CD4-positive, CD25-positive, alpha-beta regulatory T cell (primary cell): ENCODE measurements at regions not wholly inside any gene's neighbourhood (a gene's known extent, or its start where the extent isn't known, plus 50 kb on each side); places are given as distances from the start of the nearest gene placed in this dataset.

Experiments
- ATAC-seq, 2 donors: fragments of 150-1000 bp; cut with Tn5 transposase; one replicate each; pipeline ENCODE4 v1.10.0; 2021; ENCODE audit warnings: low read depth in 2 of 2, moderate number of reproducible peaks in 2 of 2, moderate library complexity in 1 of 2
- DNase-seq, 3 donors: peaks; one replicate each; pipeline versions ENCODE4 v3.0.0 to v3.0.0-alpha.2; 2012 to 2022; ENCODE audit warnings: mixed read lengths in 1 of 3
- H3K27ac ChIP-seq: one replicate; pipeline ENCODE4 v1.7.0; 2013; ENCODE audit warnings: mild to moderate bottlenecking, low read length; ENCODE audit not compliant: insufficient read depth, poor library complexity, severe bottlenecking
- H3K27me3 ChIP-seq: one replicate; pipeline ENCODE4 v1.7.0; 2013; ENCODE audit warnings: low read length; ENCODE audit not compliant: control insufficient read depth, insufficient read depth
- H3K36me3 ChIP-seq: one replicate; pipeline ENCODE4 v1.7.0; 2013; ENCODE audit warnings: mild to moderate bottlenecking, low read length, moderate library complexity; ENCODE audit not compliant: control insufficient read depth, insufficient read depth
- H3K4me1 ChIP-seq: 2 replicates; pipeline ENCODE4 v1.7.0; 2013; ENCODE audit warnings: mild to moderate bottlenecking, low read length; ENCODE audit not compliant: insufficient read depth, control insufficient read depth, poor library complexity, severe bottlenecking
- H3K4me3 ChIP-seq: one replicate; pipeline ENCODE4 v1.7.0; 2013; ENCODE audit warnings: low read depth, mild to moderate bottlenecking, low read length, moderate library complexity
- H3K9me3 ChIP-seq, 2 experiments: 1 replicate in 1 of 2; 2 replicates in 1 of 2; pipeline ENCODE4 v1.7.0; 2013; ENCODE audit warnings: low read length in 2 of 2, mild to moderate bottlenecking in 1 of 2, moderate library complexity in 1 of 2; ENCODE audit not compliant: control insufficient read depth in 2 of 2
- H3K27ac Mint-ChIP-seq, 3 donors: one replicate each; pipeline ENCODE4 v1.8.0; 2020 to 2022; ENCODE audit warnings: mild to moderate bottlenecking in 3 of 3, mixed read lengths in 3 of 3, moderate library complexity in 2 of 3
- H3K27me3 Mint-ChIP-seq: one replicate; pipeline ENCODE4 v1.8.0; 2022; ENCODE audit warnings: mild to moderate bottlenecking, mixed read lengths
- H3K36me3 Mint-ChIP-seq: one replicate; pipeline ENCODE4 v1.8.0; 2020; ENCODE audit warnings: mixed read lengths
- H3K4me1 Mint-ChIP-seq, 4 donors: one replicate each; pipeline ENCODE4 v1.8.0; 2020 to 2022; ENCODE audit warnings: mixed read lengths in 4 of 4, mild to moderate bottlenecking in 1 of 4
- H3K4me3 Mint-ChIP-seq, 4 donors: one replicate each; pipeline ENCODE4 v1.8.0; 2020 to 2022; ENCODE audit warnings: mild to moderate bottlenecking in 4 of 4, mixed read lengths in 4 of 4, moderate library complexity in 3 of 4
- H3K9me3 Mint-ChIP-seq, 7 donors: one replicate each; pipeline ENCODE4 v1.8.0; 2020 to 2022; ENCODE audit warnings: mixed read lengths in 7 of 7, mild to moderate bottlenecking in 3 of 7, moderate library complexity in 2 of 7

DNA sequence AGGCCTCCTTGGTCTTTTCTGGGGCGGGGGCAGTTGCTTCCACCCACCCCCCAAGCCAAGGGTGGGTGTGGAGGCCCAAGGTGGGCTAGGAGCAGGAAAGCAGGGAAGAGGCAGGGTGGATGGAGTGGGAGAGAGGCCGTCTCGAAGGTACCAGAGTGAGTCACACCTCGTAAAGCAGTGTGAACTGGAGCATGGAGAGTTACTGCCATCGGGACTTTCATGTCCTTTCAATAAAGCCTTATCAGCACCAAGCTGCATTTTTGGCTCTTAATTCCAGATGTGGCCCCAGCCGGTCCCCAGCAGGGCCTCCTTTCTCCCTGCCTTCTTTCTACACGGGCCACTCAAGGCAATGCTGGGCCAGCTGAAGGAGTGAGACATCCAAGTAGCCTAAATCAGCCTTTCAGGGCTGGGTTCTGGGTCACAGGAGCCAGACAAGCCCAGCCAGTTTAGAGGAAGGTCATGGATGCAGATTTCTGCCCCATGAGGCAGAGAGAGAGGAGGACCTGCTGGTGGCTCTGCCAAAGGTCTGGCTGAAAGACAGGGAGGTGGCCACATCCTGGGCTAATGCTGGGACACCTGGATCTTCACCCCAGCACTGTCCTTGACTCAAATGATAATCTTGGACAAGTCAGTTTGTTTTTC, 59.0 kb upstream of the CD82 start:
- H3K27ac ChIP-seq = no peak overlapping the region
- peaks cover 2% of the 10 kb centered on the region for H3K27me3 ChIP-seq
- Mint-ChIP-seq H3K27me3 (no peaks in the 10 kb centered on the region), H3K4me1 (no peaks in the 10 kb centered on the region), H3K4me3 (no peak overlapping the region), H3K36me3 (no peaks in the 10 kb centered on the region), H3K27ac (no peak overlapping the region), H3K9me3 (peaks cover 0 to 5% (median 4%) of the 10 kb centered on the region in 7 donors)
- DNase-seq (no peak), ATAC-seq (no peak)
- H3K36me3 ChIP-seq = no peaks in the 10 kb centered on the region
- peaks cover 0 to 3% of the 10 kb centered on the region in 2 experiments for H3K9me3 ChIP-seq
- H3K4me1 ChIP-seq = no peaks in the 10 kb centered on the region
- no peak overlapping the region for H3K4me3 ChIP-seq

GRCh38 chr11:44507491-44507890, 58.0 kb upstream of the CD82 start:
- Histone ChIP-seq H3K4me3 (no peak overlapping the region), H3K9me3 (peaks cover 0 to 3% of the 10 kb centered on the region in 2 experiments), H3K36me3 (no peaks in the 10 kb centered on the region), H3K27me3 (peaks cover 2% of the 10 kb centered on the region), H3K27ac (no peak overlapping the region), H3K4me1 (no peaks in the 10 kb centered on the region)
- H3K27me3 Mint-ChIP-seq = no peaks in the 10 kb centered on the region
- no peaks in the 10 kb centered on the region for H3K36me3 Mint-ChIP-seq
- H3K9me3 Mint-ChIP-seq = peaks cover 0 to 5% (median 4%) of the 10 kb centered on the region in 7 donors
- DNase-seq (no peak), ATAC-seq (no peak)
- H3K4me1 Mint-ChIP-seq = no peaks in the 10 kb centered on the region
- H3K4me3 Mint-ChIP-seq = no peak overlapping the region
- H3K27ac Mint-ChIP-seq = no peak overlapping the region

DNA sequence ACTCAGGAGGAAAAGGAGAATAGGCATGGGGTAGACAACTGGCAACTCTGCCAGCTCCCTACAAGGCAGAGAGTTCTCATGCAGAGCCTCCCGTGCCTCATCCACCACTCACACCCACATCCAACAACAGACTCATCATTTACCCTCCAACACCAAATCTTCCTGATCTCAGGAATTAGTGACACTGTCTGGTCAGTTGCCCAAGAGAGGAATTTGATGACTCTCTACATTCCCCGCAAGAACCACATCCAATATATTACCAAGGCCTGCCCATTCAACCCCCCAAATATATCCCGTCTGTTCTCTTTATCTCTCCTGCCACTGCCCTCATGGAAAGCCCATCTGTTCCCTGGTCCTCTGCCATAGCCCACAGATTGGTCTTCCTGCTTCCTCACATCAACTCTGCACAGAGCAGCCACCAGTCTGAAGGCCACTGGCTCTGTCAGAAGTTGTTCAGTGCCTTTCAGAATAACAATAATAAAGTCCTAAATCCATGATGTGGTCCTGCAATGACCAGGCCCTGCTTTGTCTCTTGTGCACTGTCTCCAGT, 57.5 kb upstream of the CD82 start:
- no peak for DNase-seq
- Histone ChIP-seq H3K9me3 (peaks cover 0 to 3% of the 10 kb centered on the region in 2 experiments), H3K27me3 (peaks cover under 1% of the 10 kb centered on the region), H3K27ac (no peak overlapping the region), H3K36me3 (no peaks in the 10 kb centered on the region), H3K4me1 (no peaks in the 10 kb centered on the region), H3K4me3 (no peak overlapping the region)
- no peaks in the 10 kb centered on the region for H3K4me1 Mint-ChIP-seq
- no peak overlapping the region for H3K4me3 Mint-ChIP-seq
- ATAC-seq = no peak
- H3K27me3 Mint-ChIP-seq = no peaks in the 10 kb centered on the region
- H3K9me3 Mint-ChIP-seq = peaks cover 0 to 5% (median 4%) of the 10 kb centered on the region in 7 donors
- H3K36me3 Mint-ChIP-seq = no peaks in the 10 kb centered on the region
- peak overlapping the region in 1 of 3 donors; percentile 69 for H3K27ac Mint-ChIP-seq

- Histone ChIP-seq H3K36me3 (no peaks in the 10 kb centered on the region), H3K9me3 (peaks cover 0 to 3% of the 10 kb centered on the region in 2 experiments), H3K4me1 (no peaks in the 10 kb centered on the region), H3K27ac (no peak overlapping the region), H3K27me3 (no peaks in the 10 kb centered on the region), H3K4me3 (no peak overlapping the region)
- peaks cover 0 to 5% (median 4%) of the 10 kb centered on the region in 7 donors for H3K9me3 Mint-ChIP-seq
- no peaks in the 10 kb centered on the region for H3K4me1 Mint-ChIP-seq
- H3K27me3 Mint-ChIP-seq = no peaks in the 10 kb centered on the region
- no peak for ATAC-seq
- H3K36me3 Mint-ChIP-seq = no peaks in the 10 kb centered on the region
- no peak overlapping the region for H3K27ac Mint-ChIP-seq
- no peak for DNase-seq
- no peak overlapping the region for H3K4me3 Mint-ChIP-seq
Measured at GRCh38 chr11:44509296-44509695, 56.2 kb upstream of the CD82 start.

DNA sequence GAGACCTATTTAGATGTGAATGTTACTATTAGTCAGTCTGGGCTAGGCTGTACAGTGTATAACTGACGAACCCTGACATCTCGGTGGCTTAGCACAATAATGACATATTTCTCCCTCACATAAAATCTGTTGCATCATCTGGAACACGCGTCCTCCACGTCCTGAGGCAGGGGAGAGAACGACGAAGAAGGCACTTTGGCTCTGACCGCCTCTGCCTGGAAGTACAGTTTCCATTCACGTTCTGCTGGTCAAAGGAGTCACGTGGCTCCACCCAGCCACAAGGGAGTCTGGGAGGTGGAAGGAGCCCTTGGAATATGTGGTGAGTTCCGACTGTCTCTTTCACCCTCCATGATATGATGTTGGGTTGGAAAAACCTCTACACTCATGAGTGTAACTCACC, 55.1 kb upstream of the CD82 start:
- Histone ChIP-seq H3K9me3 (peaks cover 0 to 3% of the 10 kb centered on the region in 2 experiments), H3K4me3 (no peak overlapping the region), H3K27me3 (no peaks in the 10 kb centered on the region), H3K4me1 (no peaks in the 10 kb centered on the region), H3K27ac (no peak overlapping the region), H3K36me3 (no peaks in the 10 kb centered on the region)
- Mint-ChIP-seq H3K9me3 (peaks cover 0 to 5% (median 4%) of the 10 kb centered on the region in 7 donors), H3K27me3 (peaks cover 4% of the 10 kb centered on the region), H3K36me3 (no peaks in the 10 kb centered on the region), H3K4me3 (no peak overlapping the region), H3K27ac (no peak overlapping the region), H3K4me1 (no peaks in the 10 kb centered on the region)
- DNase-seq (no peak), ATAC-seq (no peak)

GRCh38 chr11:44512818-44513217, 52.6 kb upstream of the CD82 start:
- Histone ChIP-seq H3K9me3 (no peaks in the 10 kb centered on the region), H3K27ac (no peak overlapping the region), H3K4me1 (no peaks in the 10 kb centered on the region), H3K4me3 (no peak overlapping the region), H3K27me3 (no peaks in the 10 kb centered on the region), H3K36me3 (no peaks in the 10 kb centered on the region)
- Mint-ChIP-seq H3K36me3 (no peaks in the 10 kb centered on the region), H3K4me1 (no peaks in the 10 kb centered on the region), H3K4me3 (no peak overlapping the region), H3K27ac (no peak overlapping the region), H3K9me3 (peaks cover 0 to 1% (median 0%) of the 10 kb centered on the region in 7 donors), H3K27me3 (peaks cover 15% of the 10 kb centered on the region)
- DNase-seq = no peak
- no peak for ATAC-seq

DNA sequence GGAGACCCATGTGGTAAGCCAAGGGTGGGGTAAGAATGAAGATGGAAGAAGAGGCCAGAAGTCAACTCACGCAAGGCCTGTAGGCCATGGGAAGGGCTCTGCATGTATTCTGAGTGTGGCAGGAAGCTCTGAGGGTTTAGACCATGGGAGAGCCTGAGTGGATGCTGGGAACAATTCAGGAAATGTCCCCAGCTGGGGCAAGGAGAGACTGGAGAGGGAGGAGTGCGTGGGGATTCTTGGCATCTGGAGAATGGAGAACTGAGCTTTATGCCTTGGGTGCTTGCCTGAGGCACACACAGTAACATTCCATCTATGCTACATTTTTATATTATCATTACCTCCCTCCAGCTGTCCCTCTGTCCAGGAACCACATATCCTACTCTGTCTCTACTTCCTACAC, 50.4 kb upstream of the CD82 start:
- Mint-ChIP-seq H3K4me3 (no peak overlapping the region), H3K27me3 (peaks cover 31% of the 10 kb centered on the region), H3K9me3 (peaks cover 0 to 1% (median 0%) of the 10 kb centered on the region in 7 donors), H3K4me1 (no peaks in the 10 kb centered on the region), H3K36me3 (no peaks in the 10 kb centered on the region), H3K27ac (peak overlapping the region in 1 of 3 donors; percentile 37)
- Histone ChIP-seq H3K36me3 (no peaks in the 10 kb centered on the region), H3K9me3 (no peaks in the 10 kb centered on the region), H3K27ac (no peak overlapping the region), H3K4me3 (no peak overlapping the region), H3K4me1 (no peaks in the 10 kb centered on the region), H3K27me3 (no peaks in the 10 kb centered on the region)
- DNase-seq (no peak), ATAC-seq (no peak)
